ENCODE measurements at regions not wholly inside any gene's neighbourhood (a gene's known extent, or its start where the extent isn't known, plus 50 kb on each side); places are given as distances from the start of the nearest gene placed in this dataset.

DNA sequence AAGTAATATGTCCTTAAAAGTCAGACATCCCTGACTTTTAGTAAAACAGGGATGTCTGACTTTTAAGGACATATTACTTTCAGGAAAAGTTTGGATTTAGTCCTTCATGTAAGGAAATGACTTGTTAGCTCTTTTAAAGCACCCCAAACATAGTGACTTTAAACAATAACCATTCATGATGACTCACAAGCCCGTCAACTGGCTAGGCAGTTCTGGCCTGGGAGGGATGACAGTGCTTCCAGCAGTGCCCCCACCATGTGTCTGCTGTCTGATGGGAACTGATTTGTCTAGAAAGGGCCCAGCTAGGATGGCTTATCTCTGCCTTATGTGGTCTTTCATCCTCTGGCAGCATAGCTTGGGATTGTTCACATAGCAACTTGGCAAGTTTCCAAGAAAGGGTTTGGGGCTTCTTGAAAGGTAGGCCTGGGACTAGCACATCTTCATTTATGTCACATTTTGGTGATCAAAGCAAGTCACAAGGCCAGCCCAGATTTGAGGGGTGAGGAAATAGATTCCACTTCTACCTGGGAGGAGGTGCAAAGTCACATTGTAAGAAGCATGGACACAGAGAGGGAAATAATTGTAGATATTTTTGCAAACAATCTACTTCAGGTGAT lies 143.5 kb downstream of the C1orf94 start:
- in situ Hi-C loops (cut with HindIII; ENCODE audit: low sequenced_read_pairs): no loop called here
- DNase-seq (ENCODE audit: low read depth, low spot score): peak; percentile 44
- TF ChIP-seq, protein P1, sequence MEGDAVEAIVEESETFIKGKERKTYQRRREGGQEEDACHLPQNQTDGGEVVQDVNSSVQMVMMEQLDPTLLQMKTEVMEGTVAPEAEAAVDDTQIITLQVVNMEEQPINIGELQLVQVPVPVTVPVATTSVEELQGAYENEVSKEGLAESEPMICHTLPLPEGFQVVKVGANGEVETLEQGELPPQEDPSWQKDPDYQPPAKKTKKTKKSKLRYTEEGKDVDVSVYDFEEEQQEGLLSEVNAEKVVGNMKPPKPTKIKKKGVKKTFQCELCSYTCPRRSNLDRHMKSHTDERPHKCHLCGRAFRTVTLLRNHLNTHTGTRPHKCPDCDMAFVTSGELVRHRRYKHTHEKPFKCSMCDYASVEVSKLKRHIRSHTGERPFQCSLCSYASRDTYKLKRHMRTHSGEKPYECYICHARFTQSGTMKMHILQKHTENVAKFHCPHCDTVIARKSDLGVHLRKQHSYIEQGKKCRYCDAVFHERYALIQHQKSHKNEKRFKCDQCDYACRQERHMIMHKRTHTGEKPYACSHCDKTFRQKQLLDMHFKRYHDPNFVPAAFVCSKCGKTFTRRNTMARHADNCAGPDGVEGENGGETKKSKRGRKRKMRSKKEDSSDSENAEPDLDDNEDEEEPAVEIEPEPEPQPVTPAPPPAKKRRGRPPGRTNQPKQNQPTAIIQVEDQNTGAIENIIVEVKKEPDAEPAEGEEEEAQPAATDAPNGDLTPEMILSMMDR (IDR thresholded peaks at IDR 0.05; ENCODE audit: low read depth, low read length): no peak
- no peak overlapping the region for H3K4me3 ChIP-seq (ENCODE audit: low read depth, low read length)

DNA sequence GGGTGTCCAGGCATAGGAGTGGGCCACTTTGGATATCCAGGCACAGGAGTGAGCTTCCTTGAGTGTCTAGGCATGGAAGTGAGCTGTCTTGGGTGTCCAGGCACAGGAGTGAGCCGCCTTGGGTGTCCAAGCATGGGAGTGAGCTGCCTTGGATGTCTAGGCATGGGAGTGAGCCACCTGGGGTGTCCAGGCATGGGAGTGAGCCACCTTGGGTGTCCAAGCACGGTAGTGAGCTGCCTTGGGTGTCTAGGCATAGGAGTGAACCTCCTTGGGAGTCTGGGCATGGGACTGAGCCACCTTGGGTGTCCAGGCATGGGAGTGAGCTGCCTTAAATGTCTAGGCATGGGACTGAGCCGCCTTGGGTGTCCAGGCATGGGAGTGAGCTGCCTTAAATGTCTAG lies 146.3 kb downstream of the C1orf94 start:
- in situ Hi-C loops (cut with HindIII; ENCODE audit: low sequenced_read_pairs): no loop called here
- H3K4me3 ChIP-seq (ENCODE audit: low read depth, low read length): no peak overlapping the region
- DNase-seq (ENCODE audit: low read depth, low spot score): no peak
- TF ChIP-seq, protein P1 (IDR thresholded peaks at IDR 0.05; ENCODE audit: low read depth, low read length): no peak

DNA sequence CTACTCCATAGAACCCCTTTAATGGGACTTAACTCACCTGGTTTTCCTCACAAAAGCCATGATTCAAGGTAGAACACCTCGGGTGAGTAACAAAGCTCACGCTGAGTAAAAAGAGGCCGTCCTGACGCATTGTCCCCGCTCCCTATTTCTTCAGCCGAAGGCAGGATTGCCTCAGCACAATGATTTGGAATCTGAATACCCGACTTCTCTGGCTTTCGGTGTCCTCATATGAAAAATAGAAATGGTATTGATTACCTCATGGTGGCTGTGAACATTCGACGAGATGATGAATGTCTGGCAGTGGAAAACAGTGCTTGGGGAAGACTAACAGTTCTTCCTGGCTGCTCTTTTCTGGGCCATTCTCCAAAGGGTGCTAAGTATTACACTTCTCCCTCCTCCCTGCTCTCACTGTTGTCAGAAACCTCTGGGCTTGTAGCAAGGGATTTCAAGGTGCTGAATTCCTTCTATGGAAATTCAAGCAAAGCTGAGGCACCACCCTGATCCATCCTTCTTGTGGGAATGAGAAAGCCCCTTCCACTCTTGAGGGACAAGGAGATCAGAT lies 148.3 kb downstream of the C1orf94 start:
- in situ Hi-C loops (cut with HindIII; ENCODE audit: low sequenced_read_pairs): no loop called here
- no peak for DNase-seq (ENCODE audit: low read depth, low spot score)
- no peak overlapping the region for H3K4me3 ChIP-seq (ENCODE audit: low read depth, low read length)
- TF ChIP-seq, protein P1 (IDR thresholded peaks at IDR 0.05; ENCODE audit: low read depth, low read length): no peak

DNA sequence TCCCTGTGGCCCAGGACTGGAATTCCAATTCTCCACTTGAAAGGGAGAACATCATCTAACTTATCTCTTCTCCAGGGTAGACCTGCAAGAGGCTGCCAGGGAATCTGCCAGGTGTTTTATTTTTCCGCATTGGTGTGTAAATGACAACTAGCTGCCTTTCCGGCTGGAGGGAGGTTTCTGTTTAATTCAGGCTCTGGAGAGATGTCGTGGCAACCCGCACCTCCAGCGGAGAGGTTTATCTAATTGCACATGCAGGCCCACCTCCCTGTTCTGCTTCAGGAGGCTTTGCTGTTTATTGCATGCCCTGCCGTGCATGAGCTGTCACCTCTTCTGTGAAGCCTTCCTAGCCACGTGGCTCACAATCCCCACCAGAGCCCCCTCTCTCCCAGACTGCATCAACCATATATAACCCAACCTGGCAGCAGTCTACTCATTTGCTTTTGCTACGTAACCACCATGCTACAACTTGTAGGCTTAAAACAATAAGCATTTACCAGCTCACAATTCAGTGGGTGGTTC lies 151.6 kb downstream of the C1orf94 start:
- in situ Hi-C loops (cut with HindIII; ENCODE audit: low sequenced_read_pairs): no loop called here
- DNase-seq (ENCODE audit: low read depth, low spot score): no peak
- H3K4me3 ChIP-seq (ENCODE audit: low read depth, low read length): no peak overlapping the region
- TF ChIP-seq, protein P1 (IDR thresholded peaks at IDR 0.05; ENCODE audit: low read depth, low read length): no peak

DNA sequence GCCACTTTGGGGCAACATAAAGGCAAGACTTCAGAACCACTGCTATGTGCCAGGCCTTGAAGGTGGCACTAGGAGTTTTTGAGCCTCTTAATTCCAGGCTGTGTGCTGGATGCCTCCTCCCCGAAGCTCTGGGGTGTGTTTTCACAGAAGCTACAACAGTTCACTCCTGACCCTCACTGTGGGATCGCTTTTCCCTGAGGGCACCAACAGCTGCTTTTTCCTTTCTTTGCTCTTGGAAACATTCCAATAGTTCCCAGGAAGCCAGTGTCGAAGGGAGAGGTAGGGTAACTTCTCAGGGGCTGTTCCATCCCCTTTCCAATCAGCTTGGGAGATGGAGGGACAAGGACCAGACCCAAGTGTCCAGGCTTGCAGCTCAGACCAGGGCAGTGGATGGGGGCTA lies 153.4 kb downstream of the C1orf94 start:
- TF ChIP-seq, protein P1 (IDR thresholded peaks at IDR 0.05; ENCODE audit: low read depth, low read length): no peak
- in situ Hi-C loops (cut with HindIII; ENCODE audit: low sequenced_read_pairs): no loop called here
- no peak for DNase-seq (ENCODE audit: low read depth, low spot score)
- no peak overlapping the region for H3K4me3 ChIP-seq (ENCODE audit: low read depth, low read length)

DNA sequence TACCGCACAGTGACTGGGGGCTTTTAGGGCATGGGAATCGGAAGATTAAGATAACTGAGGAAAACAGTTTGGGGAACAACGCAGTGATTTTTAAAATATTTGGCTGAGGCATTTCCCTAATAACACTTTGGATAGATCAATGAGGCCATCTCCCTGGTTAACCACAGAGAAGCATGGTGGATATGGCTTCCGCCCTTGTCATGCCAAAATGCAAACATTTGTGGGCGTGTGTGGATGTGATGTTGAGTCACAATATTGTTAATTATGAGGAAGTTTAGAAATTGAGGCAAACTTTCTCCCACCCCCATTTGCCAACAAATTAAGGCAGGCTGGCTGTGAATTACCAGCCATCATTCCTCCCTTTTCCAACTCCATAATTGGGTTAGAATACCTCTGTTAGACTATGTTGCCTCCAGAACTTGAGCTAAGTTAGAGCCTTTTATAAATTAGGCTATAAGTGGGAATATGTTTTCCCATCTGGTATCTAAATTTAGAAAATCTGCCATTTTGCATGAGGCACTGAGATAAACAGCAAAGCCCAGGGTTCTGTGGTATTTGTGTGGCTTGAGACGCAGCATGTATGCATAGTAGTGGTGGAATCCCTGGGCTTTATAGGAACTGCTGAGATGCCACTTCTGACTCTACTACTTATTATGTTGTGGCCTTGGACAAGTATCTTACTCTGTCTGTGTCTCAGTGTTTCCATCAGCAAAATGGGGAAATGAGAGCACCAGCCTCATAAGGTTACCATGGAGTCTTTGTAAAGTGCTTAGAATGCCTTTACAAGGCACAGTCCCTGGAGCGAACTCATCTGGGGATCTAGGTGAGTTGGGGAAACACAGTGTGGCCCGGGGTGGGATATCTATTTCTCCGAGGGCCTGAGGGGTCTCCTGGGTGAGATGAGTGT lies 154.6 kb downstream of the C1orf94 start:
- TF ChIP-seq, protein P1 (IDR thresholded peaks at IDR 0.05; ENCODE audit: low read depth, low read length): no peak
- in situ Hi-C loops (cut with HindIII; ENCODE audit: low sequenced_read_pairs): no loop called here
- H3K4me3 ChIP-seq (ENCODE audit: low read depth, low read length): no peak overlapping the region
- no peak for DNase-seq (ENCODE audit: low read depth, low spot score)
